SK-N-MC (cell line): ENCODE measurements at regions not wholly inside any gene's neighbourhood (a gene's known extent, or its start where the extent isn't known, plus 50 kb on each side); places are given as distances from the start of the nearest gene placed in this dataset.

Experiments used
- EZH2 ChIP-seq: fragments of 200-600 bp; sonication (generic); IDR thresholded peaks from one replicate; pipeline ENCODE4 v1.6.1; 2017; ENCODE audit warnings: antibody characterized with exemption
- FOXP2 ChIP-seq: optimal IDR thresholded peaks from 2 replicates; pipeline ENCODE3; 2011; ENCODE audit warnings: mild to moderate bottlenecking, moderate library complexity; ENCODE audit not compliant: insufficient read depth; ENCODE audit errors: extremely low read length, control extremely low read depth
- POLR2AphosphoS5 ChIP-seq: IDR thresholded peaks from 2 replicates; pipeline ENCODE4 v1.6.1; 2012; ENCODE audit warnings: mild to moderate bottlenecking, low read depth, low read length, borderline replicate concordance

DNA sequence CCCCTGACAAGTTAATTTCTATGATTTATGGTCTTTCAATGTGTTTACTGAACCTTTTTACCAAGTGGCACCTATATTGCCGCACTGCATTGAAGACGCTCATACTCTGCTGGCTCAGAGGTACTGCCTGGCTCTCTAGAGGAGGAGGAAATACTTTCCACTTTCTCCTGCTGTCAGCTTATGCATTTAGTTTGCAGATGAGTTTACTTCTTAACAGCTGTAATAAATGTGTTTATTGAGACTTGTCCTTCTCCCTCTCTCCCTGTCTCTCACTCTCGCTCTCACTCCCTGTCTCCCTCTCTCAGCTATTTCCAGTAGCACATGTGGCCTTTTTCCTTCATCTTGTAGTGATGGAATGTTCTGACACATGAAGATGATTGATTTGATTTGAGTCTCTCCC is 60.3 kb upstream of the SPATA13 start:
- TF ChIP-seq EZH2 (no peak), POLR2AphosphoS5 (no peak), FOXP2 (no peak)
